GM12865 (cell line): ENCODE measurements at regions not wholly inside any gene's neighbourhood (a gene's known extent, or its start where the extent isn't known, plus 50 kb on each side); places are given as distances from the start of the nearest gene placed in this dataset.
"Not testable (repeated sequence)": the region's sequence is repeated elsewhere in the genome, so short reads cannot be mapped to it uniquely, and the experiment has no call there.

Experiments
- DNase-seq: peaks from one replicate; pipeline ENCODE4 v3.0.0; 2010; ENCODE audit warnings: low read depth
- H3K4me3 ChIP-seq: 2 replicates; pipeline ENCODE4 v1.5.1; 2011; ENCODE audit warnings: mild to moderate bottlenecking, low read depth, low read length, control low read depth
- TF ChIP-seq, protein P1 (sequence below): IDR thresholded peaks from 2 replicates; pipeline ENCODE4 v1.5.1; 2011; ENCODE audit warnings: low read length, control low read depth, low read depth, inconsistent platforms; ENCODE audit not compliant: insufficient read depth; ENCODE audit errors: missing control alignments

GRCh38 chr10:59047180-59047579 is 129.3 kb upstream of the PHYHIPL start:
- no peak for DNase-seq
- TF ChIP-seq, protein P1, sequence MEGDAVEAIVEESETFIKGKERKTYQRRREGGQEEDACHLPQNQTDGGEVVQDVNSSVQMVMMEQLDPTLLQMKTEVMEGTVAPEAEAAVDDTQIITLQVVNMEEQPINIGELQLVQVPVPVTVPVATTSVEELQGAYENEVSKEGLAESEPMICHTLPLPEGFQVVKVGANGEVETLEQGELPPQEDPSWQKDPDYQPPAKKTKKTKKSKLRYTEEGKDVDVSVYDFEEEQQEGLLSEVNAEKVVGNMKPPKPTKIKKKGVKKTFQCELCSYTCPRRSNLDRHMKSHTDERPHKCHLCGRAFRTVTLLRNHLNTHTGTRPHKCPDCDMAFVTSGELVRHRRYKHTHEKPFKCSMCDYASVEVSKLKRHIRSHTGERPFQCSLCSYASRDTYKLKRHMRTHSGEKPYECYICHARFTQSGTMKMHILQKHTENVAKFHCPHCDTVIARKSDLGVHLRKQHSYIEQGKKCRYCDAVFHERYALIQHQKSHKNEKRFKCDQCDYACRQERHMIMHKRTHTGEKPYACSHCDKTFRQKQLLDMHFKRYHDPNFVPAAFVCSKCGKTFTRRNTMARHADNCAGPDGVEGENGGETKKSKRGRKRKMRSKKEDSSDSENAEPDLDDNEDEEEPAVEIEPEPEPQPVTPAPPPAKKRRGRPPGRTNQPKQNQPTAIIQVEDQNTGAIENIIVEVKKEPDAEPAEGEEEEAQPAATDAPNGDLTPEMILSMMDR: no peak
- no peak overlapping the region for H3K4me3 ChIP-seq

GRCh38 chr10:59047957-59048618 is 128.4 kb upstream of the PHYHIPL start:
- TF ChIP-seq, protein P1: no peak
- H3K4me3 ChIP-seq: peak overlapping the region; percentile 31; the same call in 1 of the 2 replicates
- peak; percentile 86 for DNase-seq

GRCh38 chr10:59053502-59053901 is 122.9 kb upstream of the PHYHIPL start:
- not testable (repeated sequence) for DNase-seq

GRCh38 chr10:59055045-59055444 is 121.4 kb upstream of the PHYHIPL start:
- no peak for DNase-seq
- TF ChIP-seq, protein P1: no peak
- H3K4me3 ChIP-seq: no peak overlapping the region

More at GRCh38 chr10:59053502-59053901, 122.9 kb upstream of the PHYHIPL start:
- not testable (repeated sequence) for H3K4me3 ChIP-seq

GRCh38 chr10:59057345-59057744 is 119.1 kb upstream of the PHYHIPL start:
- no peak overlapping the region for H3K4me3 ChIP-seq
- DNase-seq: no peak
- TF ChIP-seq, protein P1: no peak

- H3K4me3 ChIP-seq: no peak overlapping the region
- peak; percentile 63 for DNase-seq
- TF ChIP-seq, protein P1: no peak
These were observed 115.6 kb upstream of the PHYHIPL start for GRCh38 chr10:59060852-59061251.

GRCh38 chr10:59063491-59063890 is 113.0 kb upstream of the PHYHIPL start:
- DNase-seq: no peak
- TF ChIP-seq, protein P1: no peak

More at GRCh38 chr10:59063491-59063890, 113.0 kb upstream of the PHYHIPL start:
- no peak overlapping the region for H3K4me3 ChIP-seq
